ENCODE measurements at regions not wholly inside any gene's neighbourhood (a gene's known extent, or its start where the extent isn't known, plus 50 kb on each side); places are given as distances from the start of the nearest gene placed in this dataset.
"Not testable (repeated sequence)": the region's sequence is repeated elsewhere in the genome, so short reads cannot be mapped to it uniquely, and the experiment has no call there.

GRCh38 chr7:114806590-114807162 is 115.2 kb upstream of the MDFIC start:
- DNase-seq, result no peak

DNA sequence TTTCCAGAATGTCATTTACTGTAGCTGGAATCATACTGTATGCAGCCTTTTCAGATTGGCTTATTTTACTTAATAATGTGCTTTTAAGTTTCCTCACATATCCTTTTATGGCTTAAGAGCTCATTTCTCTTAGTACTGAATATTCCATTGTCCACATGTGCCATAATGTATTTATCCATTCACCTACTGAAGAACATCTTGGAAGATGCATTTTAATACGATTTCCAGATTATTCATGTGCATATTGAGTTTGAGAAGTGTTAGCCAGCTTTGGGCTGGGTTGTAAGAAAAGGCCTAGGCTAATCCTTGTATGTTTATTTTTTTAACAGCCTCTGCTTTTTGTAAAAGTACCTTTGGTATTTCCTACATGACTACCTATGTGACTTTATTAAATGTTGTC is 109.3 kb upstream of the MDFIC start:
- no peak for DNase-seq

- DNase-seq, result no peak
Observed at GRCh38 chr7:114813624-114814023, 108.3 kb upstream of the MDFIC start.

DNA sequence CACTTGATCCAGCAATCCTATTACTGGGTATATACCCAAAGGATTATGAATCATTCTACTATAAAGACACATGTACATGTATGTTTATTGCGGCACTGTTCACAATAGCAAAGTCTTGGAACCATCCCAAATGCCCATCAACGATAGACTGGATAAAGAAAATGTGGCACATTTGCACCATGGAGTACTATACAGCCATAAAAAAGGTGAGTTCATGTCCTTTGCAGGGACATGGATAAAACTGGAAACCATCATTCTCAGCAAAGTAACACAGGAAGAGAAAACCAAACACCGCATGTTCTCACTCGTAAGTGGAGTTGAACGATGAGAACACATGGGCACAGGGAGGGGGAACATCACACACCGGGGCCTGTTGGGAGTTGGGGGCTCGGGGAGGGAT is 104.9 kb upstream of the MDFIC start:
- DNase-seq, result not testable (repeated sequence)

- DNase-seq, result peak; percentile 27
Observed at GRCh38 chr7:114818501-114818900, 103.4 kb upstream of the MDFIC start.

GRCh38 chr7:114819616-114820362 is 102.1 kb upstream of the MDFIC start:
- DNase-seq, result no peak

DNA sequence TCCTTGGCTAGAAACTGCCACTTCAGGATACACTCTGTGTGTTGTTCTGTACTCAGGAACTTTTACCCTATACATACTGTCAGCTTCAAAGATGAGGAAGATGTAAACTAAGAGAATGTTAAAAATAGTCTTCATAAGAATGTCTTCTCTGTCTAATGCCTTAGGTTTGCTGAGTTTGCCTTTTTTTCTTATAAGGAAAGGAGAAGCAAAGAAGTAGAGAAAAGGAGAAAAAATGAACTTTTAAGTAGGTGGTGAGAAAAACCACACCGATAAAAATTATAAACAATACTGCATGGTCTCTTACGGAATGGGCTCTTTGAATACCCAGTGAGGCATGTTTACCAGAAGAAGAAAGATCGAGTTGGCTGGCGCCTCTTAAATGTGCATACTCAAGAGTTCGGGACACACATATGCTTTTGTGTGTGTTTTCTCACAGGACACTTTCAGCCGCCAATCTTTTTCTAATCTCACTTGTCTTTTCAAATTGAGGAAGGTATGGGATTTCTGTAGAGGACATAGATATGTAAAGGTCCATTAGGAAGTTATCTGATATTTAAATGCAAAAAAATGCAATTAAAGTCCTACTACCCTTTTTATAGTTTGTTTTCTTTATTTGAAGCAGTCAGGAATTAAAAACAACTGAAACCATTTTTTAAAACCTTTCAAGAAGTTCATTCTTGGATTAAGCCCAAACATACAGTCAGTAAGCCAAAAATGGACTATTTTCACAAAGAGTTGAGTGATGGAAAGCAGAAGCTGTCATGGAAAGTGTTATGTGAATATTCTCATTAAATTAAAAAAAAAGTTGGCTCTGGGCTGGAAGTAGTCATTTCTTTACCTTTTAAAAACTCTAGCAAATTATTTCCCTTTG is 100.6 kb upstream of the MDFIC start:
- no peak for DNase-seq

DNA sequence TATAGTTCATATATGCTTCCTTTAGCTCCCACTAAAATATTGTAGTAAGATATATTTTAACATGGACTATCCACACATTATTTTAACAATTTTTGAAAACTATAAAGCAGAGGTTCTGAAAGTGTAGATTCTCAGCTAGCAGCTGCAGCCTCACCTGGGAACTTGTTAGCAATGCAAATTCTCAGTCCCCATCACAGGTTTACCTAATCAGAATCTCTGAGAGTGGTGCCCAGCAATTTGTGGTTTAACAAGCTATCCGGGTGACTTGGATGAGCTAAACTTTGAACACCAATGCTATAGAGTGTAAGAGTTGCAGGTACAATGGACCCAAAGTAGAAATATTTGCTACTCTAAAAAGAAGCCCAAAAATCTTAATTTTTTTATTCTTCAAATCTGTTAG is 99.8 kb upstream of the MDFIC start:
- no peak for DNase-seq

DNA sequence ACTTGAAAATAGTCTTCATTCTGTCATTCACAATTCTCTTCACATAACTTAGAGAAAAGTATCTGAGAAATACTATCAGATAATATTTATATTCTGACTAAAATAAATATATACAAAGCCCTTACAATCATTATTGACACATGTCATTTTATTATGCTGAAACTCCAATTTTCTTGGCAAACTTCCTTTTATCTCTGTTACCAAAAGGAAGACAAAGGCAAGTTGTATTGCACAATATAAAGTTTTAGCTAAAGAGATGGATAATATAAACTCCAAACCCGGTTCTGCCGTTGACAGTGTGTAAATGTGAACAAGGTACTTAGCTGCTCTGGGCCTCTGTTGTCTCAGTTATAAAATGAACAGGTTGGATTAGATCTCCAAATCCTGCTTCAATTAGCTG is 99.0 kb upstream of the MDFIC start:
- no peak for DNase-seq

DNA sequence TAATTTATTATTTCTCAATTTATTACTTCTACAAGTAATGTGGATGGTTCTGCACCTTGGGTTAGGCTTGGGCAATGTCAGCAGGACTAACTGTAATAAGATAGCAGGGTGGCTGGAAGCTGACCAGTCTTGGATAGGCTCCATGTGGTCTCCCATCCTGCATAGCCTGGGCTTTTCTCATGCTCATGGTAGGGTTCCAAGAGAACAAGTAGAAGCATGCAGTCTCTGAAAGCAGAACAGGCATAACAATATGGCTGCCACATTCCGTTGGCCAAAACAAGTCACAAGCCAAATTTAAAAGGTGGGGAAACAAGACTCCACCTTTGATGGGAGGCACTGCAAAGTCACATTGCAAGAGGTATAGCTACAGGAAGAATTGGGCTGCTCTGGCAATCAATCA is 98.6 kb upstream of the MDFIC start:
- DNase-seq, result no peak

- DNase-seq, result peak; percentile 78
Observed at GRCh38 chr7:114825423-114825951, 96.4 kb upstream of the MDFIC start.

GRCh38 chr7:114830952-114831351 is 90.9 kb upstream of the MDFIC start:
- DNase-seq, result no peak

GRCh38 chr7:114832906-114833595 is 88.8 kb upstream of the MDFIC start:
- no peak for DNase-seq

- DNase-seq, result no peak
Observed at GRCh38 chr7:114835303-114835702, 86.6 kb upstream of the MDFIC start.

GRCh38 chr7:114835861-114836260 is 86.0 kb upstream of the MDFIC start:
- no peak for DNase-seq

DNA sequence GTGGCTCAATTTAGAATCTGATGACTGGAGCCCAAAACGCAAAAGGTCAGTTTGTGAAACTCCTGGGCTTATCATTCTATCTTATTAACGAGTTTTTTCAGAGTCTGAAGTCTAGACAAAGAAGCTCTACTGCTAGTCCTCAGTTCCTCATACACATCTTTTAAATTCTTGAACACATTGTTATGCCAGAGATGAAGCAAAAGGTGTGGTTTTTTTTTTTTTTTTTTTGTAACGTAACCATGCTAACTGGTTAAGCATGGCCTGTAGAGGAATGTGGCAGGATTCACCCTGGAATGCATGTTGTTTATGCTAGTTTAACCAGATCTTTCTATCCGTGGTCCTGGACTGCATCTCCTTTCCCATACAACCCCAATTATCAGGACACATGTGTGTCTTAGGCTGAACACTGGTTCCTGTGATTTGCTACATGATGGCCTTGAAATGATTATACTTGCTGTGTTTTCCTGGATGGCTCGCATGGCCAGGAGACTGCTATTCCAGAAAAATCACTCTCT is 79.3 kb upstream of the MDFIC start:
- DNase-seq, result no peak

DNA sequence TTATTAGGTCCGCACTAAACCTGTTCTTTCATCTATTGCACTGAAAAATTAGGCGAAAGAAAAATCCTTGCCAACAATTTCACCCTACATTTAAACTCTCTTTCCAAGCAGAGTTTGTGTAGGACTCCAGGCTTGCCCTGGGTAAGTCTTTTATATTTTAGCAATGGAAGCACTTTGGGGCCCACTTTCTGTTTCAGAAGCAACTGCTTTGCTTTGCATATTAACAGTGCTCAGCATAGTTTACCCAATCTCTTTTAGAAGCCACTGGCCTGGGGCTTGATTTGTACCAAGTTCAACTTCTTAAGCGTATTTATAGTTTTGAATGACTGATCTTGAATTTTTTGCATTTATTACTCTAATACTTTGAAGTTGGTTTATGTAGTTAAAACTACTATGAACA is 78.8 kb upstream of the MDFIC start:
- no peak for DNase-seq

GRCh38 chr7:114851406-114852061 is 70.4 kb upstream of the MDFIC start:
- no peak for DNase-seq

GRCh38 chr7:114852293-114852692 is 69.6 kb upstream of the MDFIC start:
- DNase-seq, result no peak

GRCh38 chr7:114853189-114853588 is 68.7 kb upstream of the MDFIC start:
- DNase-seq, result no peak

DNA sequence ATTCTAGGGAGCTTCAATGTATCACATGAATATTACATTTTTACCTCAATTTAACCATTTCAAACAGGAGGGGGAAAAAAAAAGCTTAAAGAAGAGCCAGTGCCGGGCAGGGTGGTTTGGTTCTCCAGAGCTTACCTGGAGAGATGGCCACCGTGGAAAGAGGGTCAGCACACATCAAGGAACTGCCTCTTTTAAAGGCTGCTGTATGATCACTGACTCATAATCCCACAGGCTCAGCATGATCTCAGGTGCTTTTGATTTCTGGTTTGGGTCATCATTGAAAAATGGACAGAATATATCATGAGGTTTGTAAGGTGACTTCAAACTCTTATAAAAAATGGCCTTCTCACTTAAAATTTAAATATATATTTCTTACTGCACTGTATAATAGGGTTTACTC is 67.5 kb upstream of the MDFIC start:
- no peak for DNase-seq

- DNase-seq, result no peak
Observed at GRCh38 chr7:114856625-114857024, 65.3 kb upstream of the MDFIC start.
